Panc1 (cell line): ENCODE measurements at regions not wholly inside any gene's neighbourhood (a gene's known extent, or its start where the extent isn't known, plus 50 kb on each side); places are given as distances from the start of the nearest gene placed in this dataset.

Experiments
- ATAC-seq: fragments of 200-7000 bp; cut with Tn5 transposase; 2 replicates; pipeline ENCODE4 v1.9.1; 2020; ENCODE audit warnings: mild to moderate bottlenecking, moderate library complexity
- BruUV-seq: library from RNA; stranded (reverse); fragments of 400-500 nt; replicated peaks from 2 replicates; lab custom pipeline; 2021; lab: Mats Ljungman, UMichigan
- CTCF ChIA-PET: fragments of 300-600 bp; sonication (Branson Sonifier 250); formaldehyde crosslinking; loops from one replicate; lab custom pipeline; 2022; ENCODE audit warnings: antibody characterized with exemption; lab: Charles Lee
- POLR2A ChIA-PET: fragments of 300-600 bp; sonication (Branson Sonifier 250); formaldehyde crosslinking; loops from one replicate; lab custom pipeline; 2022; ENCODE audit warnings: antibody characterized with exemption; lab: Charles Lee
- DNase-seq: peaks from one replicate; pipeline ENCODE4 v3.0.0-alpha.2; 2010; ENCODE audit warnings: low read depth, low spot score
- H3K27ac ChIP-seq: 2 replicates; pipeline ENCODE4 v1.5.1; 2011; ENCODE audit warnings: mild to moderate bottlenecking, low read length, inconsistent platforms
- H3K27me3 ChIP-seq: fragments of 200-500 bp; sonication (Bioruptor generic); 2 replicates; pipeline ENCODE4 v1.6.0; 2014; ENCODE audit warnings: low read length, inconsistent platforms; ENCODE audit not compliant: control insufficient read depth, insufficient read depth
- H3K36me3 ChIP-seq: fragments of 200-500 bp; sonication (Bioruptor generic); 2 replicates; pipeline ENCODE4 v1.5.1; 2014; ENCODE audit warnings: inconsistent platforms, mild to moderate bottlenecking, low read length, moderate library complexity; ENCODE audit not compliant: control insufficient read depth, insufficient read depth
- H3K4me1 ChIP-seq: 2 replicates; pipeline ENCODE4 v1.5.1; 2011; ENCODE audit warnings: inconsistent platforms, mild to moderate bottlenecking, low read length, moderate library complexity; ENCODE audit not compliant: control insufficient read depth, insufficient read depth
- H3K4me3 ChIP-seq, 2 experiments: 2 replicates each; pipeline ENCODE4 v1.5.1; 2011 to 2012; ENCODE audit warnings: low read depth in 2 of 2, low read length in 2 of 2, mild to moderate bottlenecking in 2 of 2, inconsistent platforms in 1 of 2, moderate library complexity in 1 of 2
- H3K9me3 ChIP-seq: fragments of 200-500 bp; sonication (Bioruptor generic); 2 replicates; pipeline ENCODE4 v1.5.1; 2014; ENCODE audit warnings: low read depth, mild to moderate bottlenecking, inconsistent platforms, low read length, moderate library complexity; ENCODE audit not compliant: control insufficient read depth, insufficient read depth
- POLR2AphosphoS5 ChIP-seq: IDR thresholded peaks from 2 replicates; pipeline ENCODE4 v1.6.1; 2012; ENCODE audit warnings: mild to moderate bottlenecking, low read depth, low read length, moderate library complexity
- SIN3A ChIP-seq: IDR thresholded peaks from 2 replicates; pipeline ENCODE4 v1.6.1; 2012; ENCODE audit warnings: low read depth, mild to moderate bottlenecking, low read length, moderate library complexity, borderline replicate concordance; ENCODE audit not compliant: insufficient read depth
- TCF7L2 ChIP-seq: IDR thresholded peaks from 2 replicates; pipeline ENCODE4 v1.6.1; 2011; ENCODE audit warnings: mild to moderate bottlenecking, low read depth, low read length, inconsistent platforms
- in situ Hi-C: cut with HindIII; loops from 2 replicates; pipeline ENCODE4 v1.10.0; 2016; ENCODE audit warnings: low sequenced_read_pairs, low pct_unique_long_range_greater_than_20kb
- intact Hi-C: fragments of 100-400 bp; cut with micrococcal nuclease; formaldehyde crosslinking; loops from one replicate; pipeline ENCODE4 v1.10.0; 2022; ENCODE audit not compliant: unreplicated experiment
- TF ChIP-seq, protein P1 (sequence below): fragments of 450-650 bp; IDR thresholded peaks from 2 replicates; pipeline ENCODE4 v1.5.1; 2017; ENCODE audit warnings: mild to moderate bottlenecking
- TF ChIP-seq, protein P2 (sequence below), 2 experiments: IDR thresholded peaks; 2 replicates each; pipeline ENCODE4 v1.6.1; 2011 to 2012; ENCODE audit warnings: low read depth in 2 of 2, control low read depth in 1 of 2, low read length in 1 of 2, mild to moderate bottlenecking in 1 of 2, moderate library complexity in 1 of 2; ENCODE audit not compliant: insufficient read depth in 1 of 2

DNA sequence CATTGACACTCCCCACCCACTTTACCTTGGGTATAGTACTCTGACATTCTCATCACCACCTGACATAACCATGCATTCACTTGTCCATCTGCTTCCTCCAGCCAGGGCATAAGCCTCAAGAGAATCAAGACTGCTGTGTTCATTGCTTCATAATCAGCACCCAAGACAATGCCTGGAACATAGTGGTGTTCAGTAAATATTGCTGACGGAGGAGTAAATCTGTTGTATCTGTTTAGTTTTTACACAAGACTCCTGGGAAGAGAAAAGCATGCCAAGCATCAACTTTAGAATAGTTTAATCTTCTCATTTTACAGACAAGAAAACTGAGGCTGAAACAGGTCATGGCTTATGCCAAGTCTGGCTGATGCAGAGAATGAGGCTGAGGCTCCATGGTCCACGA lies 173.9 kb upstream of the DUSP10 start:
- no TSS peak for BruUV-seq
- in situ Hi-C loops, result no loop called here

DNA sequence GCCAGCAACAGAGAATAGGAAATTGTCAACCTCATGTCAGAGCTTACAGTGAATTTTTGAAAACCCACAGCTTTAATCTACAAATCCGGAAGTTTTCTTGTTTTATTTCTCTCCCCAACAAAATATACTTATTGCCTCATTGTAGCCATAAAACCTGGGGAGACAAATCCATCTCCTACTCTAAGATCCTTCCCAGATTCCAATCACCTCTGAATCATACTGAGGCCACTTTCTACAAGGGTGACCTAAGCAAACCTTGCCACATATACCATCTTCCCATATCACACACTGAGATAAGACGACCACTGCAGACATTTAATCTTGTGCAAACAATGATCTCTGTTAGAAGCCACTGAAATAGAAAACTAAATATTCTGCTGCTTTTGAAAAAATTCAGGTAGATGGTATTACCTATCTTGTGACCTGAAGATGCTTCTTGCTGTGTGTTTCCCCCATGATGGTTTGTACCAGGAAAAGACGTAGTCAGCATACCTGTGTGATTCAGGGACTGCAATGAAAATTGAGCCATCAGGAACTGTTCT lies 171.5 kb upstream of the DUSP10 start:
- POLR2A ChIA-PET, result no interaction called here
- intact Hi-C loops, result no loop called here

More for the DNA sequence above, 173.9 kb upstream of the DUSP10 start:
- H3K27ac ChIP-seq, result no peak overlapping the region
- CTCF ChIA-PET, result no interaction called here
- no peaks in the 10 kb centered on the region for H3K36me3 ChIP-seq
- no peaks in the 10 kb centered on the region for H3K4me1 ChIP-seq
- ATAC-seq (no peak), DNase-seq (no peak)
- POLR2A ChIA-PET, result no interaction called here
- H3K4me3 ChIP-seq, result no peak overlapping the region
- TF ChIP-seq POLR2AphosphoS5, result no peak
- TF ChIP-seq SIN3A, result no peak
- TF ChIP-seq, protein P1, sequence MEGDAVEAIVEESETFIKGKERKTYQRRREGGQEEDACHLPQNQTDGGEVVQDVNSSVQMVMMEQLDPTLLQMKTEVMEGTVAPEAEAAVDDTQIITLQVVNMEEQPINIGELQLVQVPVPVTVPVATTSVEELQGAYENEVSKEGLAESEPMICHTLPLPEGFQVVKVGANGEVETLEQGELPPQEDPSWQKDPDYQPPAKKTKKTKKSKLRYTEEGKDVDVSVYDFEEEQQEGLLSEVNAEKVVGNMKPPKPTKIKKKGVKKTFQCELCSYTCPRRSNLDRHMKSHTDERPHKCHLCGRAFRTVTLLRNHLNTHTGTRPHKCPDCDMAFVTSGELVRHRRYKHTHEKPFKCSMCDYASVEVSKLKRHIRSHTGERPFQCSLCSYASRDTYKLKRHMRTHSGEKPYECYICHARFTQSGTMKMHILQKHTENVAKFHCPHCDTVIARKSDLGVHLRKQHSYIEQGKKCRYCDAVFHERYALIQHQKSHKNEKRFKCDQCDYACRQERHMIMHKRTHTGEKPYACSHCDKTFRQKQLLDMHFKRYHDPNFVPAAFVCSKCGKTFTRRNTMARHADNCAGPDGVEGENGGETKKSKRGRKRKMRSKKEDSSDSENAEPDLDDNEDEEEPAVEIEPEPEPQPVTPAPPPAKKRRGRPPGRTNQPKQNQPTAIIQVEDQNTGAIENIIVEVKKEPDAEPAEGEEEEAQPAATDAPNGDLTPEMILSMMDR, result no peak
- TF ChIP-seq, protein P2, sequence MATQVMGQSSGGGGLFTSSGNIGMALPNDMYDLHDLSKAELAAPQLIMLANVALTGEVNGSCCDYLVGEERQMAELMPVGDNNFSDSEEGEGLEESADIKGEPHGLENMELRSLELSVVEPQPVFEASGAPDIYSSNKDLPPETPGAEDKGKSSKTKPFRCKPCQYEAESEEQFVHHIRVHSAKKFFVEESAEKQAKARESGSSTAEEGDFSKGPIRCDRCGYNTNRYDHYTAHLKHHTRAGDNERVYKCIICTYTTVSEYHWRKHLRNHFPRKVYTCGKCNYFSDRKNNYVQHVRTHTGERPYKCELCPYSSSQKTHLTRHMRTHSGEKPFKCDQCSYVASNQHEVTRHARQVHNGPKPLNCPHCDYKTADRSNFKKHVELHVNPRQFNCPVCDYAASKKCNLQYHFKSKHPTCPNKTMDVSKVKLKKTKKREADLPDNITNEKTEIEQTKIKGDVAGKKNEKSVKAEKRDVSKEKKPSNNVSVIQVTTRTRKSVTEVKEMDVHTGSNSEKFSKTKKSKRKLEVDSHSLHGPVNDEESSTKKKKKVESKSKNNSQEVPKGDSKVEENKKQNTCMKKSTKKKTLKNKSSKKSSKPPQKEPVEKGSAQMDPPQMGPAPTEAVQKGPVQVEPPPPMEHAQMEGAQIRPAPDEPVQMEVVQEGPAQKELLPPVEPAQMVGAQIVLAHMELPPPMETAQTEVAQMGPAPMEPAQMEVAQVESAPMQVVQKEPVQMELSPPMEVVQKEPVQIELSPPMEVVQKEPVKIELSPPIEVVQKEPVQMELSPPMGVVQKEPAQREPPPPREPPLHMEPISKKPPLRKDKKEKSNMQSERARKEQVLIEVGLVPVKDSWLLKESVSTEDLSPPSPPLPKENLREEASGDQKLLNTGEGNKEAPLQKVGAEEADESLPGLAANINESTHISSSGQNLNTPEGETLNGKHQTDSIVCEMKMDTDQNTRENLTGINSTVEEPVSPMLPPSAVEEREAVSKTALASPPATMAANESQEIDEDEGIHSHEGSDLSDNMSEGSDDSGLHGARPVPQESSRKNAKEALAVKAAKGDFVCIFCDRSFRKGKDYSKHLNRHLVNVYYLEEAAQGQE (IDR thresholded peaks at IDR 0.05; ENCODE audit: insufficient read depth in 1 of 2, low read depth in 2 of 2, low read length in 1 of 2), result no peak
- TF ChIP-seq TCF7L2, result no peak
- no peaks in the 10 kb centered on the region for H3K27me3 ChIP-seq
- intact Hi-C loops, result no loop called here
- H3K9me3 ChIP-seq, result no peaks in the 10 kb centered on the region

More for the DNA sequence above, 171.5 kb upstream of the DUSP10 start:
- in situ Hi-C loops, result no loop called here
- Histone ChIP-seq H3K9me3 (no peaks in the 10 kb centered on the region), H3K27ac (no peak overlapping the region), H3K36me3 (no peaks in the 10 kb centered on the region), H3K27me3 (no peaks in the 10 kb centered on the region; the same call in 1 of the 2 replicates), H3K4me1 (no peaks in the 10 kb centered on the region), H3K4me3 (no peak overlapping the region)
- TF ChIP-seq SIN3A (no peak), POLR2AphosphoS5 (no peak), TCF7L2 (no peak)
- TF ChIP-seq, protein P2 (IDR thresholded peaks at IDR 0.05; ENCODE audit: insufficient read depth in 1 of 2, low read depth in 2 of 2, low read length in 1 of 2), result no peak
- TF ChIP-seq, protein P1, result no peak
- no peak for ATAC-seq
- CTCF ChIA-PET, result no interaction called here
- BruUV-seq, result no TSS peak
- DNase-seq, result no peak
